ENCODE measurements at regions not wholly inside any gene's neighbourhood (a gene's known extent, or its start where the extent isn't known, plus 50 kb on each side); places are given as distances from the start of the nearest gene placed in this dataset.

DNA sequence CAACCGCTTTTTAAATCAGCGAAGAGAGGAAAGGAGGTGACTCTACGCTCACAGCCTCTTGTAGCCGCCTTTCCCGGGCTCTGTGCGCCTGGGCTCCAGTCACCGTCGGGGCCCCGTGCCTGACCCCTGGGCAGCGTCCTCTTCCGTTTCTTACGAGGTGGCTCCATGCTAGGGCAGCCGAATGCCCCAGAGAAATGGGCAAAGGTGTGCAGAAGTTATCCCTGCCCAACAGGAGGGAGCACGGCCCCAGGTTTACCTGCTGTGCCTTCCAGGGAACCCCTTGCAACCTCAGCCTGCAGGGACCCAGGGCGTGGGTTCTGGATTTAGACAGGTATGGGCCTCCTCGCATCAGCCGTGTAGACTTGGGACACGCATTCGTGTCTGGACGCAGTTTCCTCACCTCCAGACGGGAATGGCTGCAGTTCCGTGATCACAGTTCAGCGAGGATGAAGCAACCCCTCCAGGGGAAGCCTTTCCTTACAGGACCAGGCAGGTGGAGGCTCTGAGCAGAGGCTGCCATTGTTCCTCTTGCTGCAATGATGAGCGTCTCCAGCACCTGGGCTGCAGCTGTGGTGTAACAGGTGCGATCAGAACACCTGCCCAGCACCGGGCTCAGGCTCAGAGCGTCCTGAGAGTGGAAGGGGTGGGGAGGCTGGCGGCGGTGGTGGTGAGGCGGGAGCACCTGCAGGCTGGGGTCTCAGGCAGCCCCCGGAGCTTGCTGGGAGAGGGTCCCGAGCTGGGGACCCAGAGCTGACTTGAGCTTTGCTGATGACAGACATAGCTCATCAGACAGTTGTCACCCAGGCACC, 81.3 kb upstream of the BHLHE23 start:
- H3K36me3 ChIP-seq = no peaks in the 10 kb centered on the region
- TF ChIP-seq POLR2A (IDR thresholded peaks at IDR 0.05) (no peak), POLR2AphosphoS5 (IDR thresholded peaks at IDR 0.05) (no peak)
- TF ChIP-seq, protein P1, sequence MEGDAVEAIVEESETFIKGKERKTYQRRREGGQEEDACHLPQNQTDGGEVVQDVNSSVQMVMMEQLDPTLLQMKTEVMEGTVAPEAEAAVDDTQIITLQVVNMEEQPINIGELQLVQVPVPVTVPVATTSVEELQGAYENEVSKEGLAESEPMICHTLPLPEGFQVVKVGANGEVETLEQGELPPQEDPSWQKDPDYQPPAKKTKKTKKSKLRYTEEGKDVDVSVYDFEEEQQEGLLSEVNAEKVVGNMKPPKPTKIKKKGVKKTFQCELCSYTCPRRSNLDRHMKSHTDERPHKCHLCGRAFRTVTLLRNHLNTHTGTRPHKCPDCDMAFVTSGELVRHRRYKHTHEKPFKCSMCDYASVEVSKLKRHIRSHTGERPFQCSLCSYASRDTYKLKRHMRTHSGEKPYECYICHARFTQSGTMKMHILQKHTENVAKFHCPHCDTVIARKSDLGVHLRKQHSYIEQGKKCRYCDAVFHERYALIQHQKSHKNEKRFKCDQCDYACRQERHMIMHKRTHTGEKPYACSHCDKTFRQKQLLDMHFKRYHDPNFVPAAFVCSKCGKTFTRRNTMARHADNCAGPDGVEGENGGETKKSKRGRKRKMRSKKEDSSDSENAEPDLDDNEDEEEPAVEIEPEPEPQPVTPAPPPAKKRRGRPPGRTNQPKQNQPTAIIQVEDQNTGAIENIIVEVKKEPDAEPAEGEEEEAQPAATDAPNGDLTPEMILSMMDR (IDR thresholded peaks at IDR 0.05) = no peak
- H3K27me3 ChIP-seq = peaks cover 0 to 100% of the 10 kb centered on the region in 2 donors
- H3K27ac ChIP-seq = no peak overlapping the region
- DNase-seq (ENCODE audit: low spot score in 2 of 2) = peak in 1 of 2 donors; percentile 46
- H3K4me1 ChIP-seq = no peaks in the 10 kb centered on the region
- intact Hi-C loops (cut with DNase I; ENCODE audit: low total_unique reads) = no loop called here
- no peak overlapping the region for H3K4me3 ChIP-seq
- no peaks in the 10 kb centered on the region for H3K9me3 ChIP-seq

DNA sequence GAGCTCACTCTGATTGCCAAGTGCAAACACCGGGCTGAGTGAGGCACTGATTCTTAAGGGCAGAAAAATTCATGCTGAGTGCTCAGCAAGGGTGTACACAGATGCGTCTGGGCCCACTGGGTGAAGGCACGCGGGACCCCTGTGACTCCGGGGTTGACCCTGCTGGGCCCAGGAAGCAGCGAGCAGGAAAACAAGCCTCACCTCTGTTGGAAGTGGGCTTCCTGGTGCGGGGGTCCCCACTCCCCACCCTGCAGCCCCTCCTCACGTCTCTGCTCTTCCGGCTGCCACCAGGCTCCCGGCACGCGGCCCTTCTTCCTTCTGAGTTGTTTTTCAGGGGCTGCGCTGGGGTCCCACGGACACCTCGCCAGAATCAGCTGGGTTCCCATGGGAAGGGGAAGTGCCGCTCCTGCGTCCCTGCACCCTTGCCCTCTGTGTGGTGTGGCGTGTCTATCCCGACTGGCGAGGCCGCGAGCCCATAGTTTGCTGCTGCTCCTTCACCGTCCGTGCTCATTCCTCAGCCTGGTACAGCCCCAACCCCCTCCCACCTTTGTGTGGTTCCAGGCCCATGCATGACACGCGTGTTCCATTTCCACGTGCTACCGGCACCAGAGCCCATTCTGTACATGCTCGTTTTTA, 80.6 kb upstream of the BHLHE23 start:
- peak in 1 of 2 donors; percentile 33 for DNase-seq (ENCODE audit: low spot score in 2 of 2)
- intact Hi-C loops (cut with DNase I; ENCODE audit: low total_unique reads) = no loop called here
- Histone ChIP-seq H3K27me3 (peaks cover 2 to 100% of the 10 kb centered on the region in 2 donors), H3K9me3 (no peaks in the 10 kb centered on the region), H3K36me3 (no peaks in the 10 kb centered on the region), H3K27ac (no peak overlapping the region), H3K4me3 (no peak overlapping the region), H3K4me1 (no peaks in the 10 kb centered on the region)
- TF ChIP-seq POLR2AphosphoS5 (IDR thresholded peaks at IDR 0.05) = no peak
- TF ChIP-seq, protein P1 (IDR thresholded peaks at IDR 0.05) = no peak
- no peak for TF ChIP-seq POLR2A (IDR thresholded peaks at IDR 0.05)

DNA sequence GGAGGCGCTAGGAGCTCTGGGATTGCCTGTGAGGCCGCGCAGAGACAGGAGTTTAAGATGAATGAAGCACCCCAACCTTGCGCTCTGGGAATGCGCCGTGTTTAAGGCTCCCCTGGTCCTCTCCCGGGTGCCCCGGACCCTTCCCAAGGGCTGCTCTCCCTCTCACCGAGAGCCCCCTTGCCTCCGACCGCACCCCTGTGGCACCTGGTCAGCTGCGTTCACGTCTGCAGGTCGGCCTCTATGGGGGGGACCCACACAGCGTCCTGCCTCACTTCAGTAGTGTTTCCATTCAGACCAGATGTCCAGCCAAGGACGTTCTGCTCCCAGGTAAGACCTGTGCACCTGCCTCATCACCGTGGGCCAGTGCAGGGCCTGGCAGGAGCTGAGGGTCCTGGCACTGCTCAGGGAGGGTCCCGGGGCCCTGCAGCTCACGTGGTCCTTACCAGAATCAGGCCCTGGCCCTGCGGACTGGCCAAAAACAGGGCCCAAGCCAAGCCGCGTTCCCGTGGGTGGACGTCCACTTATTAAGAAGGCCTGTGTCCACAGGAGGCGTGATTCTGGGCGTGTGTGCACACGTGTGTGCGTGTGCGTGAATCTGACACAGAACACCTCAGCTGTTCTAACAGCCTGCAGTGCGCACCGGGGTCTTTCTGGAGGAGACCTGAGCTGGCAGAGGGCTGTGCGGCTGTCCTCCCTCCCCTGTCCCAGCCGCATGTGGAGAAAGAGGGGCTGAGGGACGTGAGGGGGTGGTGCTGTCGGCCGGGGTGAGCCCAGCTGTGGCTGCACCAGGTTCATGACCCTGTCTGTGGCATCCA, 79.9 kb upstream of the BHLHE23 start:
- DNase-seq (ENCODE audit: low spot score in 2 of 2) = peak in 1 of 2 donors; percentile 27
- H3K27me3 ChIP-seq = peaks cover 4 to 100% of the 10 kb centered on the region in 2 donors
- H3K36me3 ChIP-seq = no peaks in the 10 kb centered on the region
- no peak for TF ChIP-seq POLR2AphosphoS5 (IDR thresholded peaks at IDR 0.05)
- TF ChIP-seq POLR2A (IDR thresholded peaks at IDR 0.05) = no peak
- TF ChIP-seq, protein P1 (IDR thresholded peaks at IDR 0.05) = no peak
- H3K4me1 ChIP-seq = no peaks in the 10 kb centered on the region
- no peaks in the 10 kb centered on the region for H3K9me3 ChIP-seq
- intact Hi-C loops (cut with DNase I; ENCODE audit: low total_unique reads) = no loop called here
- H3K4me3 ChIP-seq = no peak overlapping the region
- no peak overlapping the region for H3K27ac ChIP-seq

DNA sequence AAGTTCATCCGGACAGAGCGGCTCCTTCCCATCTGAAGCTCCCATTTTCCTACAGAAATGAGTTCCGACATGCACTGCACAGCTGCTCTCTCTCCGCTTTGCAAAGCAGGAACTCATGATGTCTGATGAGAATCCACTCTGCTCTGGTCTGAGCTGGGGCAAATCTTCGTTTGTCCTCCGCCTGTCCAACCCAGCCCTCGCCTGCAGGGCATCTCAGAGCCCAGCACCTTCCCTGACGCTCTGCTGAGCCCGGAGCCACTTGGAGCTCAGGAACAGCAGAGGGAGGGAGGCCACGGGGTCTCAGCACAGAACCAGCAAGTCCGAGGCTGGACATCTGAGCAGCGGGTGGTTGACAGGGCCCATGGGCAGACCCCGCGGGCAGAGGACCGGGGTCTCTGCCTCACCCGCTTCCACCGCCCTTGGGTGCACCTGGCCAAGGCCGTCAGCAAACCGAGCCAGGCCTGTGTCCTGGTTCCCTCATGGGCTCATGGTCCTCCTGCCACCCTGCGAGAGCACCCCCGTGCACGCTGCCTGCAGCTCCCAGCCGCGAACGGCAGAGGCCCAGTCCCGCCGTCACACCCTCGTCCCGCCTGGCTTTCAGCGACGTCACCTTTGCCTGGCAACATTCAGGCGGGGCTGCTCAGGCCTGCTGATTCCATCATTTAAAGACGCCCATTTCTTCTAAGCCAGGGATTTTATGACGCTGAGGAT, 78.5 kb upstream of the BHLHE23 start:
- no peaks in the 10 kb centered on the region for H3K4me1 ChIP-seq
- TF ChIP-seq POLR2AphosphoS5 (IDR thresholded peaks at IDR 0.05) (no peak), POLR2A (IDR thresholded peaks at IDR 0.05) (no peak)
- TF ChIP-seq, protein P1 (IDR thresholded peaks at IDR 0.05) = no peak
- no peak overlapping the region for H3K27ac ChIP-seq
- peaks cover 4 to 100% of the 10 kb centered on the region in 2 donors for H3K27me3 ChIP-seq
- intact Hi-C loops (cut with DNase I; ENCODE audit: low total_unique reads) = no loop called here
- no peaks in the 10 kb centered on the region for H3K36me3 ChIP-seq
- H3K4me3 ChIP-seq = no peak overlapping the region
- peaks cover 0 to 4% of the 10 kb centered on the region in 2 donors for H3K9me3 ChIP-seq
- DNase-seq (ENCODE audit: low spot score in 2 of 2) = peak in 1 of 2 donors; percentile 43
